Endothelial cell of umbilical vein (primary cell): ENCODE measurements at regions not wholly inside any gene's neighbourhood (a gene's known extent, or its start where the extent isn't known, plus 50 kb on each side); places are given as distances from the start of the nearest gene placed in this dataset.

Experiments used
- BruUV-seq: library from RNA; stranded (reverse); fragments of 400-500 nt; replicated peaks from 2 replicates; lab custom pipeline; 2021; lab: Mats Ljungman, UMichigan
- CTCF ChIA-PET: fragments of 300-600, 350-600 bp; sonication (Branson Sonifier 250); formaldehyde crosslinking; loops from one replicate; lab custom pipeline; 2021; ENCODE audit warnings: antibody characterized with exemption, inconsistent platforms; lab: Charles Lee
- POLR2A ChIA-PET: fragments of 300-600, 350-600 bp; sonication (Branson Sonifier 250); formaldehyde crosslinking; loops from one replicate; lab custom pipeline; 2021; ENCODE audit warnings: antibody characterized with exemption, inconsistent platforms; lab: Charles Lee
- DNase-seq: peaks from one replicate; pipeline ENCODE4 v3.0.0-alpha.2; 2011; ENCODE audit warnings: low read depth, low spot score
- FAIRE-seq: peaks from 2 replicates; lab custom pipeline; 2011; peaks lifted over from hg19 to GRCh38; lab: Jason Lieb, UNC
- H2AFZ ChIP-seq: 2 replicates; pipeline ENCODE4 v1.6.0; 2012; ENCODE audit warnings: low read depth, low read length, control low read depth, inconsistent platforms
- H3K27ac ChIP-seq: 2 replicates; pipeline ENCODE4 v1.5.1; 2011; ENCODE audit warnings: low read depth, mild to moderate bottlenecking, control low read depth, low read length, moderate library complexity; ENCODE audit not compliant: insufficient read depth
- H3K27me3 ChIP-seq, 2 experiments: 2 replicates each; pipeline versions ENCODE4 v1.6.0 to v1.6.1; 2011; ENCODE audit warnings: low read length in 2 of 2, mixed read lengths in 1 of 2; ENCODE audit not compliant: control insufficient read depth in 2 of 2, insufficient read depth in 2 of 2
- H3K36me3 ChIP-seq, 2 experiments: 2 replicates in 1 of 2; 3 replicates in 1 of 2; pipeline ENCODE4 v1.5.1; 2011; ENCODE audit warnings: low read length in 2 of 2, mild to moderate bottlenecking in 1 of 2, moderate library complexity in 1 of 2; ENCODE audit not compliant: control insufficient read depth in 2 of 2, insufficient read depth in 2 of 2; ENCODE audit errors: extremely low read depth in 1 of 2
- H3K4me1 ChIP-seq: 3 replicates; pipeline ENCODE4 v1.5.1; 2011; ENCODE audit warnings: mild to moderate bottlenecking, low read length; ENCODE audit not compliant: control insufficient read depth, insufficient read depth; ENCODE audit errors: extremely low read depth
- H3K4me2 ChIP-seq: 2 replicates; pipeline ENCODE4 v1.6.1; 2011; ENCODE audit warnings: low read length, control low read depth, mixed read lengths; ENCODE audit not compliant: insufficient read depth
- H3K4me3 ChIP-seq, 3 experiments: fragments of 200-600 bp in 1 of 3; sonication (generic), shearing (Covaris generic) in 1 of 3; replicated peaks in 1 of 3; 2 replicates each; pipeline ENCODE4 v1.5.1; 2011 to 2016; ENCODE audit warnings: control low read depth in 3 of 3, low read length in 3 of 3, mild to moderate bottlenecking in 2 of 3, inconsistent platforms in 1 of 3, low read depth in 1 of 3, moderate library complexity in 1 of 3; ENCODE audit not compliant: insufficient read depth in 1 of 3
- H3K79me2 ChIP-seq: 2 replicates; pipeline ENCODE4 v1.6.0; 2012; ENCODE audit warnings: low read length, inconsistent platforms; ENCODE audit not compliant: control insufficient read depth, insufficient read depth
- H3K9ac ChIP-seq: replicated peaks from 2 replicates; pipeline ENCODE3; 2011; ENCODE audit warnings: low read length, control low read depth; ENCODE audit not compliant: insufficient read depth; ENCODE audit errors: extremely low read depth
- H3K9me1 ChIP-seq: replicated peaks from 3 replicates; pipeline ENCODE4 v1.6.0; 2011; ENCODE audit warnings: mild to moderate bottlenecking, low read length; ENCODE audit not compliant: control insufficient read depth, insufficient read depth; ENCODE audit errors: extremely low read depth
- H3K9me3 ChIP-seq: replicated peaks from 2 replicates; pipeline ENCODE4 v1.5.1; 2012; ENCODE audit warnings: low read length, inconsistent platforms; ENCODE audit not compliant: control insufficient read depth, insufficient read depth
- H4K20me1 ChIP-seq: replicated peaks from 2 replicates; pipeline ENCODE3; 2011; ENCODE audit warnings: mild to moderate bottlenecking, low read length; ENCODE audit not compliant: control insufficient read depth, insufficient read depth; ENCODE audit errors: extremely low read depth
- CTCF ChIP-seq, 2 donors: IDR thresholded peaks; 1 replicate in 1 of 2; 2 replicates in 1 of 2; pipeline ENCODE4 v1.5.1; 2011; ENCODE audit warnings: low read length in 2 of 2, mild to moderate bottlenecking in 2 of 2, moderate library complexity in 2 of 2, control low read depth in 1 of 2, inconsistent platforms in 1 of 2, low read depth in 1 of 2; ENCODE audit not compliant: insufficient read depth in 1 of 2; ENCODE audit errors: extremely low read depth in 1 of 2
- EZH2 ChIP-seq: IDR thresholded peaks from 2 replicates; pipeline ENCODE4 v1.6.1; 2012; ENCODE audit warnings: borderline replicate concordance, low read depth, mild to moderate bottlenecking, moderate library complexity, low read length, inconsistent platforms; ENCODE audit not compliant: severe bottlenecking
- FOS ChIP-seq: IDR thresholded peaks from 2 replicates; pipeline ENCODE4 v1.6.1; 2011; ENCODE audit warnings: mild to moderate bottlenecking, low read length, moderate library complexity, borderline replicate concordance; ENCODE audit not compliant: insufficient read depth
- GATA2 ChIP-seq: IDR thresholded peaks from 2 replicates; pipeline ENCODE4 v1.7.0; 2011; ENCODE audit warnings: low read depth, mild to moderate bottlenecking, moderate library complexity, mixed read lengths, low read length; ENCODE audit not compliant: insufficient read length, insufficient read depth
- JUN ChIP-seq: IDR thresholded peaks from 2 replicates; pipeline ENCODE4 v1.6.1; 2011; ENCODE audit warnings: borderline replicate concordance, low read depth; ENCODE audit not compliant: insufficient read length, insufficient read depth
- MAX ChIP-seq: IDR thresholded peaks from 2 replicates; pipeline ENCODE4 v1.6.1; 2011; ENCODE audit not compliant: insufficient read depth, insufficient read length
- MYC ChIP-seq: IDR thresholded peaks from one replicate; pipeline ENCODE4 v1.6.1; 2011; ENCODE audit warnings: mild to moderate bottlenecking, low read depth, low read length
- POLR2A ChIP-seq: IDR thresholded peaks from 2 replicates; pipeline ENCODE4 v1.6.1; 2012; ENCODE audit warnings: low read depth, mild to moderate bottlenecking, control low read depth, low read length
- POLR2AphosphoS5 ChIP-seq: IDR thresholded peaks from 2 replicates; pipeline ENCODE4 v1.6.1; 2012; ENCODE audit warnings: low read depth, mild to moderate bottlenecking, control low read depth, low read length, moderate library complexity; ENCODE audit not compliant: insufficient read depth
- dilution Hi-C: fragments of 300-500 bp; cut with MboI; formaldehyde crosslinking; loops from one replicate; pipeline ENCODE4 v1.15.0; 2019; ENCODE audit warnings: low sequenced_read_pairs; ENCODE audit not compliant: extremely low pct_ligation_motif_present
- intact Hi-C: fragments of 100-400 bp; cut with micrococcal nuclease; formaldehyde crosslinking; loops from one replicate; pipeline ENCODE4 v1.10.0; 2022

- Histone ChIP-seq H3K9me3 (peaks cover 4% of the 10 kb centered on the region), H3K27me3 (no peaks in the 10 kb centered on the region), H4K20me1 (no peaks in the 10 kb centered on the region), H3K4me3 (no peak overlapping the region), H3K9me1 (no peaks in the 10 kb centered on the region), H3K79me2 (no peaks in the 10 kb centered on the region), H3K27ac (no peak overlapping the region), H2AFZ (no peak overlapping the region), H3K9ac (no peak overlapping the region), H3K36me3 (no peaks in the 10 kb centered on the region), H3K4me2 (no peak overlapping the region), H3K4me1 (no peaks in the 10 kb centered on the region)
- intact Hi-C loops = no loop called here
- ChIA-PET POLR2A (no interaction called here), CTCF (no interaction called here)
- DNase-seq = no peak
- no TSS peak for BruUV-seq
- dilution Hi-C loops = no loop called here
- no peak for TF ChIP-seq EZH2
- no peak for TF ChIP-seq GATA2
- TF ChIP-seq FOS = no peak
- no peak for TF ChIP-seq JUN
- TF ChIP-seq POLR2A = no peak
- TF ChIP-seq POLR2AphosphoS5 = no peak
- no peak for TF ChIP-seq MAX
- no peak for TF ChIP-seq MYC
- no peak for TF ChIP-seq CTCF (IDR thresholded peaks at IDR 0.05; ENCODE audit: extremely low read depth in 1 of 2, insufficient read depth in 1 of 2, low read depth in 1 of 2, low read length in 2 of 2)
- FAIRE-seq = no peak
Observed at GRCh38 chr10:130587718-130588117, 451.5 kb downstream of the GLRX3 start.
